NCI-H146 treated with DMSO at 0.1 percent for 48 hours (cell line): ENCODE measurements at regions not wholly inside any gene's neighbourhood (a gene's known extent, or its start where the extent isn't known, plus 50 kb on each side); places are given as distances from the start of the nearest gene placed in this dataset.
"Not testable (repeated sequence)": the region's sequence is repeated elsewhere in the genome, so short reads cannot be mapped to it uniquely, and the experiment has no call there.

Experiments used
- DNase-seq: peaks from one replicate; lab custom pipeline; 2025; ENCODE audit not compliant: unreplicated experiment; lab: John Stamatoyannopoulos, UW

GRCh38 chr4:9505341-9505740 lies 61.1 kb downstream of the DEFB131A start:
- not testable (repeated sequence) for DNase-seq

- not testable (repeated sequence) for DNase-seq
These were observed 62.5 kb downstream of the DEFB131A start for GRCh38 chr4:9506672-9507071.

GRCh38 chr4:9512941-9513340 lies 68.7 kb downstream of the DEFB131A start:
- DNase-seq: not testable (repeated sequence)

- not testable (repeated sequence) for DNase-seq
These were observed 75.4 kb downstream of the DEFB131A start for GRCh38 chr4:9519631-9520030.

- DNase-seq: not testable (repeated sequence)
These were observed 78.7 kb downstream of the DEFB131A start for GRCh38 chr4:9522903-9523302.

- DNase-seq: not testable (repeated sequence)
These were observed 80.2 kb downstream of the DEFB131A start for GRCh38 chr4:9524406-9524805.

GRCh38 chr4:9532134-9532862 lies 88.1 kb downstream of the DEFB131A start:
- peak; percentile 26 for DNase-seq

GRCh38 chr4:9532863-9533192 lies 88.6 kb downstream of the DEFB131A start:
- not testable (repeated sequence) for DNase-seq

- not testable (repeated sequence) for DNase-seq
These were observed 92.9 kb downstream of the DEFB131A start for GRCh38 chr4:9537101-9537500.

- not testable (repeated sequence) for DNase-seq
These were observed 95.8 kb downstream of the DEFB131A start for GRCh38 chr4:9539939-9540520.

GRCh38 chr4:9541388-9541915 lies 97.2 kb downstream of the DEFB131A start:
- DNase-seq: not testable (repeated sequence)

- not testable (repeated sequence) for DNase-seq
These were observed 100.6 kb downstream of the DEFB131A start for GRCh38 chr4:9544851-9545250.

GRCh38 chr4:9547470-9547869 lies 103.3 kb downstream of the DEFB131A start:
- not testable (repeated sequence) for DNase-seq

- not testable (repeated sequence) for DNase-seq
These were observed 111.9 kb downstream of the DEFB131A start for GRCh38 chr4:9556076-9556475.

GRCh38 chr4:9577869-9578268 lies 133.7 kb downstream of the DEFB131A start:
- DNase-seq: not testable (repeated sequence)

GRCh38 chr4:9582880-9583279 lies 138.7 kb downstream of the DEFB131A start:
- DNase-seq: not testable (repeated sequence)

GRCh38 chr4:9592010-9592409 lies 147.8 kb downstream of the DEFB131A start:
- no peak for DNase-seq

GRCh38 chr4:9594948-9595347 lies 150.7 kb downstream of the DEFB131A start:
- DNase-seq: no peak

- DNase-seq: not testable (repeated sequence)
These were observed 151.3 kb downstream of the DEFB131A start for GRCh38 chr4:9595531-9595930.

- no peak for DNase-seq
These were observed 155.1 kb downstream of the DEFB131A start for GRCh38 chr4:9599266-9599665.

- no peak for DNase-seq
These were observed 156.0 kb downstream of the DEFB131A start for GRCh38 chr4:9600246-9600645.

- no peak for DNase-seq
These were observed 158.2 kb downstream of the DEFB131A start for GRCh38 chr4:9602389-9602914.
